HG03196 (cell line): ENCODE measurements at regions not wholly inside any gene's neighbourhood (a gene's known extent, or its start where the extent isn't known, plus 50 kb on each side); places are given as distances from the start of the nearest gene placed in this dataset.
"Not testable (repeated sequence)": the region's sequence is repeated elsewhere in the genome, so short reads cannot be mapped to it uniquely, and the experiment has no call there.

Source experiments
- ATAC-seq: cut with Tn5 transposase; IDR thresholded peaks from one replicate; pipeline ENCODE4 v1.9.1; 2021; ENCODE audit not compliant: unreplicated experiment

GRCh38 chr10:78406648-78407008, 373.0 kb downstream of the RPS24 start:
- no peak for ATAC-seq

- no peak for ATAC-seq
Observed at GRCh38 chr10:78407009-78407711, 373.5 kb downstream of the RPS24 start.

GRCh38 chr10:78407966-78408365, 374.3 kb downstream of the RPS24 start:
- no peak for ATAC-seq

- no peak for ATAC-seq
Observed at GRCh38 chr10:78408671-78409472, 375.2 kb downstream of the RPS24 start.

- no peak for ATAC-seq
Observed at GRCh38 chr10:78410046-78410965, 376.6 kb downstream of the RPS24 start.

- no peak for ATAC-seq
Observed at GRCh38 chr10:78411716-78412115, 378.1 kb downstream of the RPS24 start.

- ATAC-seq = no peak
Observed at GRCh38 chr10:78412605-78413004, 378.9 kb downstream of the RPS24 start.

- ATAC-seq = no peak
Observed at GRCh38 chr10:78413076-78414055, 379.7 kb downstream of the RPS24 start.

- ATAC-seq = no peak
Observed at GRCh38 chr10:78414380-78414779, 380.7 kb downstream of the RPS24 start.

GRCh38 chr10:78415111-78415510, 381.4 kb downstream of the RPS24 start:
- no peak for ATAC-seq

- ATAC-seq = no peak
Observed at GRCh38 chr10:78416031-78417011, 382.7 kb downstream of the RPS24 start.

GRCh38 chr10:78417425-78418370, 384.0 kb downstream of the RPS24 start:
- ATAC-seq = no peak

- no peak for ATAC-seq
Observed at GRCh38 chr10:78419481-78420265, 386.0 kb downstream of the RPS24 start.

GRCh38 chr10:78420946-78421735, 387.5 kb downstream of the RPS24 start:
- no peak for ATAC-seq

- ATAC-seq = not testable (repeated sequence)
Observed at GRCh38 chr10:78424050-78424449, 390.4 kb downstream of the RPS24 start.

GRCh38 chr10:78424723-78425122, 391.1 kb downstream of the RPS24 start:
- no peak for ATAC-seq
